Activated T-helper 2 cell treated with anti-CD3 and anti-CD28 coated beads, Interferon-gamma antibody, Interleukin-2, Interleukin-4, amounts not matched to agents 10 μg/mL and 5 μg/mL and 100 μg/mL, durations not matched to agents 14 hours and 24 hours and 36 hours (primary cell): ENCODE measurements at regions not wholly inside any gene's neighbourhood (a gene's known extent, or its start where the extent isn't known, plus 50 kb on each side); places are given as distances from the start of the nearest gene placed in this dataset.

Experiments used
- DNase-seq: peaks from one replicate; pipeline ENCODE4 v3.0.0; 2021; ENCODE audit warnings: low spot score
- H3K27ac Mint-ChIP-seq: one replicate; pipeline ENCODE4 v1.8.0; 2021; ENCODE audit warnings: mixed read lengths
- H3K27me3 Mint-ChIP-seq: one replicate; pipeline ENCODE4 v1.8.0; 2021; ENCODE audit warnings: low read depth, mixed read lengths
- H3K36me3 Mint-ChIP-seq: one replicate; pipeline ENCODE4 v1.8.0; 2021; ENCODE audit warnings: low read depth, mixed read lengths
- H3K4me1 Mint-ChIP-seq: one replicate; pipeline ENCODE4 v1.8.0; 2021; ENCODE audit warnings: low read depth, mixed read lengths
- H3K4me3 Mint-ChIP-seq: one replicate; pipeline ENCODE4 v1.8.0; 2021; ENCODE audit warnings: low read depth, mild to moderate bottlenecking, moderate library complexity, mixed read lengths
- H3K9me3 Mint-ChIP-seq: one replicate; pipeline ENCODE4 v1.8.0; 2021; ENCODE audit warnings: mixed read lengths
- intact Hi-C: fragments of 100-400 bp; cut with micrococcal nuclease; formaldehyde crosslinking; loops from one replicate; pipeline ENCODE4 v1.15.1; 2023

- Mint-ChIP-seq H3K4me3 (no peak overlapping the region), H3K9me3 (peaks cover 7% of the 10 kb centered on the region), H3K27me3 (no peaks in the 10 kb centered on the region), H3K36me3 (no peaks in the 10 kb centered on the region), H3K4me1 (no peaks in the 10 kb centered on the region), H3K27ac (no peak overlapping the region)
- intact Hi-C loops: no loop called here
- no peak for DNase-seq
These were observed 529.5 kb upstream of the ZNF462 start for GRCh38 chr9:106333481-106333880.

- intact Hi-C loops: no loop called here
- Mint-ChIP-seq H3K4me1 (no peaks in the 10 kb centered on the region), H3K27ac (no peak overlapping the region), H3K27me3 (no peaks in the 10 kb centered on the region), H3K4me3 (no peak overlapping the region), H3K9me3 (peaks cover 12% of the 10 kb centered on the region), H3K36me3 (no peaks in the 10 kb centered on the region)
- no peak for DNase-seq
These were observed 528.9 kb upstream of the ZNF462 start for GRCh38 chr9:106334081-106334480.

GRCh38 chr9:106339882-106340281 lies 523.1 kb upstream of the ZNF462 start:
- intact Hi-C loops: no loop called here
- Mint-ChIP-seq H3K4me1 (no peaks in the 10 kb centered on the region), H3K27me3 (no peaks in the 10 kb centered on the region), H3K36me3 (no peaks in the 10 kb centered on the region), H3K27ac (no peak overlapping the region), H3K9me3 (peaks cover 13% of the 10 kb centered on the region), H3K4me3 (no peak overlapping the region)
- no peak for DNase-seq

- H3K27me3 Mint-ChIP-seq: no peaks in the 10 kb centered on the region
- no peaks in the 10 kb centered on the region for H3K4me1 Mint-ChIP-seq
- H3K9me3 Mint-ChIP-seq: peaks cover 5% of the 10 kb centered on the region
- no peak overlapping the region for H3K4me3 Mint-ChIP-seq
- DNase-seq: no peak
- intact Hi-C loops: no loop called here
- no peak overlapping the region for H3K27ac Mint-ChIP-seq
- no peaks in the 10 kb centered on the region for H3K36me3 Mint-ChIP-seq
These were observed 512.2 kb upstream of the ZNF462 start for GRCh38 chr9:106350777-106351176.

- Mint-ChIP-seq H3K27me3 (no peaks in the 10 kb centered on the region), H3K4me3 (no peak overlapping the region), H3K9me3 (peaks cover 24% of the 10 kb centered on the region), H3K27ac (no peak overlapping the region), H3K4me1 (no peaks in the 10 kb centered on the region), H3K36me3 (no peaks in the 10 kb centered on the region)
- DNase-seq: no peak
- intact Hi-C loops: no loop called here
These were observed 506.0 kb upstream of the ZNF462 start for GRCh38 chr9:106356924-106357323.

GRCh38 chr9:106358331-106358730 lies 504.6 kb upstream of the ZNF462 start:
- Mint-ChIP-seq H3K27ac (no peak overlapping the region), H3K27me3 (no peaks in the 10 kb centered on the region), H3K4me1 (no peaks in the 10 kb centered on the region), H3K36me3 (no peaks in the 10 kb centered on the region), H3K9me3 (peaks cover 26% of the 10 kb centered on the region), H3K4me3 (no peak overlapping the region)
- DNase-seq: no peak
- intact Hi-C loops: no loop called here

- H3K27me3 Mint-ChIP-seq: no peaks in the 10 kb centered on the region
- H3K36me3 Mint-ChIP-seq: no peaks in the 10 kb centered on the region
- no peak for DNase-seq
- intact Hi-C loops: no loop called here
- H3K9me3 Mint-ChIP-seq: no peaks in the 10 kb centered on the region
- no peak overlapping the region for H3K4me3 Mint-ChIP-seq
- no peaks in the 10 kb centered on the region for H3K4me1 Mint-ChIP-seq
- no peak overlapping the region for H3K27ac Mint-ChIP-seq
These were observed 486.3 kb upstream of the ZNF462 start for GRCh38 chr9:106376689-106377088.

- Mint-ChIP-seq H3K36me3 (no peaks in the 10 kb centered on the region), H3K9me3 (no peaks in the 10 kb centered on the region), H3K4me3 (no peak overlapping the region), H3K4me1 (no peaks in the 10 kb centered on the region), H3K27me3 (no peaks in the 10 kb centered on the region), H3K27ac (no peak overlapping the region)
- DNase-seq: no peak
- intact Hi-C loops: no loop called here
These were observed 479.9 kb upstream of the ZNF462 start for GRCh38 chr9:106383072-106383471.

GRCh38 chr9:106387965-106388364 lies 475.0 kb upstream of the ZNF462 start:
- no peaks in the 10 kb centered on the region for H3K4me1 Mint-ChIP-seq
- no peaks in the 10 kb centered on the region for H3K27me3 Mint-ChIP-seq
- H3K27ac Mint-ChIP-seq: no peak overlapping the region
- H3K36me3 Mint-ChIP-seq: no peaks in the 10 kb centered on the region
- H3K9me3 Mint-ChIP-seq: no peaks in the 10 kb centered on the region
- intact Hi-C loops: no loop called here
- no peak overlapping the region for H3K4me3 Mint-ChIP-seq
- DNase-seq: no peak

- H3K36me3 Mint-ChIP-seq: no peaks in the 10 kb centered on the region
- H3K9me3 Mint-ChIP-seq: no peaks in the 10 kb centered on the region
- H3K4me3 Mint-ChIP-seq: no peak overlapping the region
- no peak overlapping the region for H3K27ac Mint-ChIP-seq
- no peak for DNase-seq
- intact Hi-C loops: no loop called here
- no peaks in the 10 kb centered on the region for H3K4me1 Mint-ChIP-seq
- H3K27me3 Mint-ChIP-seq: no peaks in the 10 kb centered on the region
These were observed 469.7 kb upstream of the ZNF462 start for GRCh38 chr9:106393226-106393625.

- Mint-ChIP-seq H3K36me3 (no peaks in the 10 kb centered on the region), H3K4me3 (no peak overlapping the region), H3K27ac (no peak overlapping the region), H3K9me3 (peaks cover 3% of the 10 kb centered on the region), H3K27me3 (no peaks in the 10 kb centered on the region), H3K4me1 (no peaks in the 10 kb centered on the region)
- intact Hi-C loops: no loop called here
- DNase-seq: no peak
These were observed 462.8 kb upstream of the ZNF462 start for GRCh38 chr9:106400170-106400569.

GRCh38 chr9:106400950-106401349 lies 462.0 kb upstream of the ZNF462 start:
- peaks cover 3% of the 10 kb centered on the region for H3K9me3 Mint-ChIP-seq
- intact Hi-C loops: no loop called here
- H3K27ac Mint-ChIP-seq: no peak overlapping the region
- no peaks in the 10 kb centered on the region for H3K36me3 Mint-ChIP-seq
- DNase-seq: no peak
- no peak overlapping the region for H3K4me3 Mint-ChIP-seq
- H3K27me3 Mint-ChIP-seq: no peaks in the 10 kb centered on the region
- H3K4me1 Mint-ChIP-seq: no peaks in the 10 kb centered on the region

GRCh38 chr9:106403081-106403480 lies 459.9 kb upstream of the ZNF462 start:
- H3K27me3 Mint-ChIP-seq: no peaks in the 10 kb centered on the region
- no peak for DNase-seq
- intact Hi-C loops: no loop called here
- no peak overlapping the region for H3K4me3 Mint-ChIP-seq
- no peaks in the 10 kb centered on the region for H3K36me3 Mint-ChIP-seq
- H3K9me3 Mint-ChIP-seq: peaks cover 3% of the 10 kb centered on the region
- H3K27ac Mint-ChIP-seq: no peak overlapping the region
- no peaks in the 10 kb centered on the region for H3K4me1 Mint-ChIP-seq

- no peak overlapping the region for H3K27ac Mint-ChIP-seq
- H3K4me3 Mint-ChIP-seq: no peak overlapping the region
- peaks cover 3% of the 10 kb centered on the region for H3K9me3 Mint-ChIP-seq
- DNase-seq: no peak
- intact Hi-C loops: no loop called here
- no peaks in the 10 kb centered on the region for H3K4me1 Mint-ChIP-seq
- no peaks in the 10 kb centered on the region for H3K27me3 Mint-ChIP-seq
- no peaks in the 10 kb centered on the region for H3K36me3 Mint-ChIP-seq
These were observed 458.8 kb upstream of the ZNF462 start for GRCh38 chr9:106404137-106404536.
